HCT116 (cell line): ENCODE measurements at regions not wholly inside any gene's neighbourhood (a gene's known extent, or its start where the extent isn't known, plus 50 kb on each side); places are given as distances from the start of the nearest gene placed in this dataset.

ENCODE experiments used
- ATAC-seq: fragments of 200-7000 bp; cut with Tn5 transposase; 2 replicates; pipeline ENCODE4 v1.9.1; 2020; ENCODE audit warnings: mild to moderate bottlenecking, moderate library complexity
- BruUV-seq: library from RNA; stranded (reverse); fragments of 400-500 nt; replicated peaks from 2 replicates; lab custom pipeline; 2021; lab: Mats Ljungman, UMichigan
- CTCF ChIA-PET: fragments of 300-600 bp; sonication (Branson Sonifier 250); formaldehyde crosslinking; loops from one replicate; lab custom pipeline; 2021; ENCODE audit warnings: antibody characterized with exemption; lab: Charles Lee
- POLR2A ChIA-PET: fragments of 300-600, 350-600 bp; sonication (Branson Sonifier 250); formaldehyde crosslinking; loops from one replicate; lab custom pipeline; 2021; ENCODE audit warnings: antibody characterized with exemption; lab: Charles Lee
- RAD21 ChIA-PET, 2 experiments: fragments of 300-600 bp; sonication (Branson Sonifier 250); formaldehyde crosslinking; loops; one replicate each; lab custom pipeline; 2023; ENCODE audit warnings: low total read pairs in 2 of 2; ENCODE audit not compliant: uncharacterized antibody in 2 of 2, unreplicated experiment in 2 of 2, low non-redundant PET in 1 of 2; lab: Charles Lee
- DNase-seq: peaks from one replicate; pipeline ENCODE4 v3.0.0-alpha.2; 2010; ENCODE audit warnings: low read depth, low spot score
- H2AFZ ChIP-seq: fragments of 200-600 bp; shearing (Covaris generic), sonication (generic); 2 replicates; pipeline ENCODE4 v1.6.1; 2017; ENCODE audit warnings: low read depth, mixed run types, mixed read lengths, antibody characterized with exemption, low read length; ENCODE audit not compliant: poor library complexity, severe bottlenecking
- H3K27ac ChIP-seq: 2 replicates; pipeline ENCODE4 v1.5.1; 2012; ENCODE audit warnings: low read depth, low read length
- H3K27me3 ChIP-seq: fragments of 200-600 bp; sonication (generic); 2 replicates; pipeline ENCODE4 v1.6.1; 2016; ENCODE audit warnings: mixed run types, low read length, mixed read lengths; ENCODE audit not compliant: insufficient read depth
- H3K36me3 ChIP-seq, 2 experiments: fragments of 200-500 bp in 1 of 2; fragments of 200-600 bp in 1 of 2; sonication (Bioruptor generic) in 1 of 2; sonication (generic) in 1 of 2; 2 replicates each; pipeline versions ENCODE4 v1.5.1 to v1.6.1; 2014 to 2016; ENCODE audit warnings: low read length in 2 of 2, inconsistent platforms in 1 of 2, mixed read lengths in 1 of 2, mixed run types in 1 of 2; ENCODE audit not compliant: insufficient read depth in 2 of 2, control insufficient read depth in 1 of 2
- H3K4me1 ChIP-seq, 2 experiments: fragments of 200-600 bp in 1 of 2; sonication (generic) in 1 of 2; 2 replicates each; pipeline versions ENCODE4 v1.5.1 to v1.6.1; 2012 to 2017; ENCODE audit warnings: low read length in 2 of 2, inconsistent platforms in 1 of 2, mild to moderate bottlenecking in 1 of 2, mixed read lengths in 1 of 2, mixed run types in 1 of 2, moderate library complexity in 1 of 2; ENCODE audit not compliant: insufficient read depth in 2 of 2, control insufficient read depth in 1 of 2
- H3K4me2 ChIP-seq: fragments of 200-600 bp; sonication (generic); 2 replicates; pipeline ENCODE4 v1.6.1; 2017; ENCODE audit warnings: mixed run types, low read length, mixed read lengths
- H3K4me3 ChIP-seq, 2 experiments: fragments of 200-600 bp in 1 of 2; sonication (generic) in 1 of 2; replicated peaks in 1 of 2; 2 replicates each; pipeline ENCODE4 v1.5.1; 2011 to 2016; ENCODE audit warnings: low read length in 2 of 2, control low read depth in 1 of 2, low read depth in 1 of 2, mild to moderate bottlenecking in 1 of 2, mixed read lengths in 1 of 2, mixed run types in 1 of 2
- H3K79me2 ChIP-seq: fragments of 200-600 bp; sonication (generic); 2 replicates; pipeline ENCODE4 v1.6.1; 2017; ENCODE audit warnings: mild to moderate bottlenecking, mixed run types, low read length, moderate library complexity, mixed read lengths; ENCODE audit not compliant: insufficient read depth
- H3K9ac ChIP-seq: fragments of 200-600 bp; sonication (generic); 2 replicates; pipeline ENCODE4 v1.6.1; 2016; ENCODE audit warnings: low read length, mixed read lengths
- H3K9me2 ChIP-seq: fragments of 200-600 bp; sonication (generic), shearing (Covaris generic); 2 replicates; pipeline ENCODE4 v1.6.1; 2017; ENCODE audit warnings: mixed run types, mild to moderate bottlenecking, moderate library complexity; ENCODE audit not compliant: insufficient read depth
- H3K9me3 ChIP-seq, 2 experiments: fragments of 200-500 bp in 1 of 2; fragments of 200-600 bp in 1 of 2; sonication (Bioruptor generic) in 1 of 2; sonication (generic) in 1 of 2; 2 replicates each; pipeline ENCODE4 v1.6.1; 2014 to 2017; ENCODE audit warnings: low read length in 2 of 2, mixed read lengths in 2 of 2, inconsistent platforms in 1 of 2, low read depth in 1 of 2, mild to moderate bottlenecking in 1 of 2, mixed run types in 1 of 2, moderate library complexity in 1 of 2; ENCODE audit not compliant: control insufficient read depth in 1 of 2, insufficient read depth in 1 of 2
- H4K20me1 ChIP-seq: fragments of 200-600 bp; sonication (generic), shearing (Covaris generic); 2 replicates; pipeline ENCODE4 v1.6.1; 2017; ENCODE audit warnings: mixed run types, mild to moderate bottlenecking, moderate library complexity; ENCODE audit not compliant: insufficient read depth
- ATF3 ChIP-seq: IDR thresholded peaks from 2 replicates; pipeline ENCODE4 v1.6.1; 2012
- CBX3 ChIP-seq: IDR thresholded peaks from 2 replicates; pipeline ENCODE4 v1.6.1; 2012; ENCODE audit warnings: low read depth
- CEBPB ChIP-seq: IDR thresholded peaks from 2 replicates; pipeline ENCODE4 v1.6.1; 2012; ENCODE audit warnings: low read depth
- CTCF ChIP-seq, 3 experiments: fragments of 200-600 bp in 1 of 3; sonication (generic) in 1 of 3; IDR thresholded peaks in 2 of 3; conservative IDR thresholded peaks in 1 of 3; 2 replicates each; pipeline ENCODE4 v1.5.1; 2012 to 2017; ENCODE audit warnings: low read depth in 2 of 3, low read length in 2 of 3, antibody characterized with exemption in 1 of 3, borderline replicate concordance in 1 of 3, control low read depth in 1 of 3, mild to moderate bottlenecking in 1 of 3, mixed read lengths in 1 of 3, mixed run types in 1 of 3, moderate library complexity in 1 of 3; ENCODE audit not compliant: insufficient read depth in 1 of 3
- EGR1 ChIP-seq: IDR thresholded peaks from 2 replicates; pipeline ENCODE4 v1.6.1; 2012; ENCODE audit warnings: low read depth
- ELF1 ChIP-seq: IDR thresholded peaks from 2 replicates; pipeline ENCODE4 v1.6.1; 2012; ENCODE audit warnings: low read depth, borderline replicate concordance
- EZH2 ChIP-seq: fragments of 200-600 bp; sonication (generic); IDR thresholded peaks from 2 replicates; pipeline ENCODE4 v1.6.1; 2017; ENCODE audit warnings: antibody characterized with exemption, mixed run types
- EZH2phosphoT487 ChIP-seq: fragments of 200-600 bp; IDR thresholded peaks from 2 replicates; pipeline ENCODE4 v1.6.1; 2018; ENCODE audit warnings: antibody characterized with exemption, borderline replicate concordance
- JUND ChIP-seq: IDR thresholded peaks from 2 replicates; pipeline ENCODE4 v1.6.1; 2012
- MAX ChIP-seq: IDR thresholded peaks from 2 replicates; pipeline ENCODE4 v1.6.1; 2012
- POLR2AphosphoS5 ChIP-seq: IDR thresholded peaks from 2 replicates; pipeline ENCODE4 v1.6.1; 2011; ENCODE audit warnings: mild to moderate bottlenecking, low read depth, low read length, moderate library complexity
- RAD21 ChIP-seq: IDR thresholded peaks from 2 replicates; pipeline ENCODE4 v1.6.1; 2012; ENCODE audit warnings: low read depth, mild to moderate bottlenecking
- SRF ChIP-seq: IDR thresholded peaks from 2 replicates; pipeline ENCODE4 v1.6.1; 2012; ENCODE audit warnings: low read depth
- TCF7L2 ChIP-seq: IDR thresholded peaks from 2 replicates; pipeline ENCODE4 v1.7.0; 2011; ENCODE audit warnings: borderline replicate concordance, inconsistent platforms; ENCODE audit not compliant: insufficient read depth, insufficient read length; ENCODE audit errors: extremely low read depth
- YY1 ChIP-seq: IDR thresholded peaks from 2 replicates; pipeline ENCODE4 v1.6.1; 2011; ENCODE audit warnings: low read length, low read depth, moderate library complexity, mild to moderate bottlenecking; ENCODE audit not compliant: insufficient replicate concordance; ENCODE audit errors: extremely low read depth
- ZBTB33 ChIP-seq: IDR thresholded peaks from 2 replicates; pipeline ENCODE4 v1.6.1; 2011; ENCODE audit warnings: mild to moderate bottlenecking, low read length, moderate library complexity; ENCODE audit not compliant: insufficient replicate concordance; ENCODE audit errors: extremely low read depth
- ZFX ChIP-seq: fragments of 450-650 bp; IDR thresholded peaks from 2 replicates; pipeline ENCODE4 v1.6.1; 2017
- intact Hi-C: fragments of 100-400 bp; cut with micrococcal nuclease; formaldehyde crosslinking; loops from 2 replicates; pipeline ENCODE4 v1.10.0; 2022

GRCh38 chr4:114205261-114205660 lies 225.8 kb upstream of the ARSJ start (continued):
- no peak for TF ChIP-seq CBX3

- ATAC-seq (no peak), DNase-seq (no peak)
- ChIA-PET POLR2A (no interaction called here), RAD21 (no interaction called here), CTCF (no interaction called here)
- intact Hi-C loops: no loop called here
- H3K9ac ChIP-seq: no peak overlapping the region
- no peak overlapping the region for H3K27ac ChIP-seq
- no peak for TF ChIP-seq SRF
- no peak for TF ChIP-seq CTCF (IDR thresholded peaks at IDR 0.05 in 2 of 3, conservative IDR thresholded peaks at IDR 0.05 in 1 of 3; ENCODE audit: borderline replicate concordance in 1 of 3, insufficient read depth in 1 of 3, low read depth in 2 of 3, low read length in 2 of 3)
- TF ChIP-seq ELF1: no peak
- no peak for TF ChIP-seq CEBPB
- TF ChIP-seq TCF7L2: no peak
- no peak for TF ChIP-seq POLR2AphosphoS5
- no peak for TF ChIP-seq MAX
- TF ChIP-seq ATF3: no peak
- TF ChIP-seq EZH2phosphoT487: no peak
- TF ChIP-seq RAD21: no peak
- TF ChIP-seq JUND: no peak
- TF ChIP-seq YY1: no peak
- TF ChIP-seq EZH2: no peak
- no peak for TF ChIP-seq ZBTB33
- no peak for TF ChIP-seq ZFX
- TF ChIP-seq EGR1: no peak
- H3K4me2 ChIP-seq: no peak overlapping the region
- no peak overlapping the region for H3K4me3 ChIP-seq
- no peaks in the 10 kb centered on the region; the same call in 1 of the 2 replicates for H4K20me1 ChIP-seq
- no peaks in the 10 kb centered on the region; the same call in 1 of the 2 replicates for H3K9me2 ChIP-seq
- no peaks in the 10 kb centered on the region for H3K4me1 ChIP-seq
- no peaks in the 10 kb centered on the region for H3K36me3 ChIP-seq
- no peaks in the 10 kb centered on the region for H3K27me3 ChIP-seq
- H3K79me2 ChIP-seq: no peaks in the 10 kb centered on the region
- no peaks in the 10 kb centered on the region for H3K9me3 ChIP-seq
- no TSS peak for BruUV-seq
- no peak overlapping the region for H2AFZ ChIP-seq
Observed at GRCh38 chr4:114208574-114209151, 229.2 kb upstream of the ARSJ start.
